WTC11 (cell line): ENCODE measurements at regions not wholly inside any gene's neighbourhood (a gene's known extent, or its start where the extent isn't known, plus 50 kb on each side); places are given as distances from the start of the nearest gene placed in this dataset.

Experiments
- ARID4B ChIP-seq: sonication (generic); formaldehyde crosslinking; IDR thresholded peaks from 2 replicates; pipeline ENCODE4 v1.8.0; 2023; ENCODE audit warnings: missing genetic modification reagents, mild to moderate bottlenecking, borderline replicate concordance
- ATF1 ChIP-seq: sonication (generic); formaldehyde crosslinking; IDR thresholded peaks from 2 replicates; pipeline ENCODE4 v1.8.1; 2023; ENCODE audit warnings: mild to moderate bottlenecking, moderate library complexity, missing genetic modification reagents
- CREB1 ChIP-seq: sonication (generic); formaldehyde crosslinking; IDR thresholded peaks from 2 replicates; pipeline ENCODE4 v1.8.0; 2023; ENCODE audit warnings: mild to moderate bottlenecking, missing genetic modification reagents
- CTCF ChIP-seq: fragments of 200-600 bp; IDR thresholded peaks from 2 replicates; pipeline ENCODE4 v1.8.0; 2022; ENCODE audit warnings: antibody characterized with exemption
- E2F4 ChIP-seq: sonication (generic); formaldehyde crosslinking; IDR thresholded peaks from 2 replicates; pipeline ENCODE4 v1.8.1; 2022; ENCODE audit warnings: low read depth, mild to moderate bottlenecking, moderate library complexity, missing genetic modification reagents, borderline replicate concordance
- FOXJ3 ChIP-seq: sonication (generic); formaldehyde crosslinking; IDR thresholded peaks from 2 replicates; pipeline ENCODE4 v1.9.0; 2021; ENCODE audit warnings: missing genetic modification reagents, mild to moderate bottlenecking, borderline replicate concordance
- HMGXB4 ChIP-seq: sonication (generic); formaldehyde crosslinking; IDR thresholded peaks from 2 replicates; pipeline ENCODE4 v1.8.1; 2023; ENCODE audit warnings: mild to moderate bottlenecking, moderate library complexity, missing genetic modification reagents
- NR3C1 ChIP-seq: sonication (generic); formaldehyde crosslinking; conservative IDR thresholded peaks from 2 replicates; pipeline ENCODE4 v1.8.1; 2023; ENCODE audit warnings: low read depth, mild to moderate bottlenecking, missing genetic modification reagents
- SMAD3 ChIP-seq: sonication (generic); formaldehyde crosslinking; IDR thresholded peaks from 2 replicates; pipeline ENCODE4 v1.8.0; 2022; ENCODE audit warnings: missing genetic modification reagents, mild to moderate bottlenecking, borderline replicate concordance
- TEAD4 ChIP-seq: sonication (generic); formaldehyde crosslinking; IDR thresholded peaks from 2 replicates; pipeline ENCODE4 v1.8.0; 2022; ENCODE audit warnings: mild to moderate bottlenecking, missing genetic modification reagents
- ZSCAN18 ChIP-seq: fragments of 250-450 bp; sonication (Bioruptor Pico); IDR thresholded peaks from 2 replicates; pipeline ENCODE4 v2.1.2; 2022; ENCODE audit warnings: mild to moderate bottlenecking, moderate library complexity

GRCh38 chrX:107389726-107390125 is 59.7 kb upstream of the FRMPD3 start:
- no peak for TF ChIP-seq CREB1 (CRISPR knock-in tag)
- TF ChIP-seq NR3C1 (CRISPR knock-in tag), result no peak
- TF ChIP-seq ATF1 (CRISPR knock-in tag), result no peak
- TF ChIP-seq CTCF, result no peak
- no peak for TF ChIP-seq SMAD3 (CRISPR knock-in tag)
- no peak for TF ChIP-seq ZSCAN18
- no peak for TF ChIP-seq HMGXB4 (CRISPR knock-in tag)
- no peak for TF ChIP-seq FOXJ3 (CRISPR knock-in tag)
- TF ChIP-seq ARID4B, result no peak
- no peak for TF ChIP-seq E2F4 (CRISPR knock-in tag)
- TF ChIP-seq TEAD4 (CRISPR knock-in tag), result no peak
